Stomach (tissue), 8 donors: ENCODE measurements at regions not wholly inside any gene's neighbourhood (a gene's known extent, or its start where the extent isn't known, plus 50 kb on each side); places are given as distances from the start of the nearest gene placed in this dataset.
"Not testable (repeated sequence)": the region's sequence is repeated elsewhere in the genome, so short reads cannot be mapped to it uniquely, and the experiment has no call there.

Experiments used
- DNase-seq, 2 donors: peaks; one replicate each; pipeline versions ENCODE4 v3.0.0 to v3.0.0-alpha.2; 2013 to 2019
- H3K27ac ChIP-seq, 5 donors: fragments of 200-600 bp in 4 of 5; sonication (generic) in 4 of 5; one replicate each; pipeline ENCODE4 v1.5.1; 2013 to 2019; ENCODE audit warnings: mild to moderate bottlenecking in 1 of 5, moderate library complexity in 1 of 5
- H3K27me3 ChIP-seq, 3 donors: fragments of 200-600 bp; sonication (generic); one replicate each; pipeline ENCODE4 v1.5.1; 2017 to 2019; ENCODE audit warnings: mixed run types in 1 of 3
- H3K36me3 ChIP-seq, 4 donors: fragments of 200-600 bp; sonication (generic); 1 replicate in 3 of 4; 2 replicates in 1 of 4; pipeline ENCODE4 v1.5.1; 2016 to 2019
- H3K4me1 ChIP-seq, 4 donors: fragments of 200-600 bp; sonication (generic); one replicate each; pipeline ENCODE4 v1.5.1; 2016 to 2019
- H3K4me3 ChIP-seq, 4 donors: fragments of 200-600 bp; sonication (generic) in 3 of 4; one replicate each; pipeline ENCODE4 v1.5.1; 2016 to 2019; ENCODE audit warnings: mild to moderate bottlenecking in 1 of 4
- H3K9me3 ChIP-seq, 4 donors: fragments of 200-600 bp; sonication (generic); one replicate each; pipeline ENCODE4 v1.5.1; 2016 to 2019
- CTCF ChIP-seq, 7 experiments: fragments of 450-650 bp in 4 of 7; fragments of 200-600 bp in 3 of 7; sonication (generic) in 3 of 7; IDR thresholded peaks; one replicate each; pipeline ENCODE4 v1.5.1; 2016 to 2019; ENCODE audit warnings: antibody characterized with exemption in 7 of 7, control low read depth in 2 of 7, mild to moderate bottlenecking in 1 of 7
- EP300 ChIP-seq: sonication (generic); formaldehyde crosslinking; IDR thresholded peaks from one replicate; pipeline ENCODE4 v1.6.1; 2017; ENCODE audit warnings: antibody characterized with exemption
- POLR2A ChIP-seq, 4 donors: fragments of 450-650 bp; IDR thresholded peaks; one replicate each; pipeline ENCODE4 v1.6.1; 2016; ENCODE audit warnings: antibody characterized with exemption in 4 of 4, control low read depth in 2 of 4, mild to moderate bottlenecking in 1 of 4, moderate library complexity in 1 of 4
- POLR2AphosphoS5 ChIP-seq, 3 donors: sonication (generic); formaldehyde crosslinking; IDR thresholded peaks; one replicate each; pipeline ENCODE4 v1.6.1; 2016; ENCODE audit warnings: antibody characterized with exemption in 3 of 3
- WGBS, 5 donors: extraction: QIAGEN DNeasy Blood & Tissue Kit in 3 of 5; methylation state at CpG; one replicate each; pipeline versions ENCODE4 v1.1.5 to v1.1.7; 2013 to 2018; 5-methylcytosine and 5-hydroxymethylcytosine counted together
- intact Hi-C: fragments of 100-400 bp; cut with DNase I; formaldehyde crosslinking; loops from one replicate; pipeline ENCODE4 v1.15.1; 2023; ENCODE audit warnings: low total_unique reads
- donor health status: healthy with polysubstance abuse.
- donor health status: Bipolar disorder and iron deficiency.
- donor health status: healthy.

- 59 to 72% (median 69%) methylated on average over 1 of the region's 1 CpG for WGBS, 5 donors
- no peaks in the 10 kb centered on the region for H3K36me3 ChIP-seq
- no peaks in the 10 kb centered on the region for H3K9me3 ChIP-seq
- TF ChIP-seq POLR2A (IDR thresholded peaks at IDR 0.05) (no peak), POLR2AphosphoS5 (IDR thresholded peaks at IDR 0.05) (no peak), EP300 (no peak), CTCF (IDR thresholded peaks at IDR 0.05) (no peak)
- no peaks in the 10 kb centered on the region for H3K4me1 ChIP-seq
- no peaks in the 10 kb centered on the region for H3K27me3 ChIP-seq
- H3K27ac ChIP-seq: no peak overlapping the region
- DNase-seq: no peak
- intact Hi-C loops: no loop called here
- no peak overlapping the region for H3K4me3 ChIP-seq
These were observed 84.9 kb upstream of the CCNG1 start for GRCh38 chr5:163352531-163352930.

GRCh38 chr5:163355811-163356210 is 81.6 kb upstream of the CCNG1 start:
- H3K36me3 ChIP-seq, H3K9me3 ChIP-seq, H3K27me3 ChIP-seq, H3K27ac ChIP-seq, DNase-seq, intact Hi-C loops, H3K4me1 ChIP-seq, H3K4me3 ChIP-seq: not testable (repeated sequence)
- WGBS, 5 donors: 91 to 100% (median 94%) methylated on average over 3 to 21 of the region's 21 CpGs

GRCh38 chr5:163357636-163358035 is 79.8 kb upstream of the CCNG1 start:
- no peaks in the 10 kb centered on the region for H3K4me1 ChIP-seq
- DNase-seq: no peak
- no peak overlapping the region for H3K4me3 ChIP-seq
- no peak for TF ChIP-seq POLR2A (IDR thresholded peaks at IDR 0.05)
- TF ChIP-seq EP300: no peak
- no peak for TF ChIP-seq POLR2AphosphoS5 (IDR thresholded peaks at IDR 0.05)
- TF ChIP-seq CTCF (IDR thresholded peaks at IDR 0.05): no peak
- intact Hi-C loops: no loop called here
- 45 to 55% (median 47%) methylated on average over 2 of the region's 2 CpGs for WGBS, 5 donors
- no peak overlapping the region for H3K27ac ChIP-seq
- H3K9me3 ChIP-seq: no peaks in the 10 kb centered on the region
- H3K36me3 ChIP-seq: no peaks in the 10 kb centered on the region
- no peaks in the 10 kb centered on the region for H3K27me3 ChIP-seq

GRCh38 chr5:163360656-163361055 is 76.7 kb upstream of the CCNG1 start:
- DNase-seq: no peak
- intact Hi-C loops: no loop called here
- WGBS, 5 donors: 50 to 84% (median 79%) methylated on average over 3 of the region's 3 CpGs
- Histone ChIP-seq H3K27ac (no peak overlapping the region), H3K36me3 (no peaks in the 10 kb centered on the region), H3K4me3 (no peak overlapping the region), H3K4me1 (peaks cover 0 to 9% (median 3%) of the 10 kb centered on the region in 4 donors), H3K9me3 (no peaks in the 10 kb centered on the region), H3K27me3 (no peaks in the 10 kb centered on the region)
- TF ChIP-seq POLR2A (IDR thresholded peaks at IDR 0.05) (no peak), CTCF (IDR thresholded peaks at IDR 0.05) (no peak), POLR2AphosphoS5 (IDR thresholded peaks at IDR 0.05) (no peak), EP300 (no peak)

- DNase-seq: no peak
- H3K27me3 ChIP-seq: no peaks in the 10 kb centered on the region
- H3K27ac ChIP-seq: no peak overlapping the region
- 88 to 93% (median 90%) methylated on average over 1 of the region's 1 CpG for WGBS, 5 donors
- no peak for TF ChIP-seq CTCF (IDR thresholded peaks at IDR 0.05)
- no peak for TF ChIP-seq EP300
- H3K36me3 ChIP-seq: no peaks in the 10 kb centered on the region
- H3K4me3 ChIP-seq: no peak overlapping the region
- intact Hi-C loops: no loop called here
- H3K4me1 ChIP-seq: peaks cover 0 to 9% (median 3%) of the 10 kb centered on the region in 4 donors
- H3K9me3 ChIP-seq: no peaks in the 10 kb centered on the region
These were observed 75.9 kb upstream of the CCNG1 start for GRCh38 chr5:163361450-163361849.
